SK-N-MC (cell line): ENCODE measurements at regions not wholly inside any gene's neighbourhood (a gene's known extent, or its start where the extent isn't known, plus 50 kb on each side); places are given as distances from the start of the nearest gene placed in this dataset.
"Not testable (repeated sequence)": the region's sequence is repeated elsewhere in the genome, so short reads cannot be mapped to it uniquely, and the experiment has no call there.

Experiments
- EZH2 ChIP-seq: fragments of 200-600 bp; sonication (generic); IDR thresholded peaks from one replicate; pipeline ENCODE4 v1.6.1; 2017; ENCODE audit warnings: antibody characterized with exemption
- POLR2AphosphoS5 ChIP-seq: IDR thresholded peaks from 2 replicates; pipeline ENCODE4 v1.6.1; 2012; ENCODE audit warnings: mild to moderate bottlenecking, low read depth, low read length, borderline replicate concordance

DNA sequence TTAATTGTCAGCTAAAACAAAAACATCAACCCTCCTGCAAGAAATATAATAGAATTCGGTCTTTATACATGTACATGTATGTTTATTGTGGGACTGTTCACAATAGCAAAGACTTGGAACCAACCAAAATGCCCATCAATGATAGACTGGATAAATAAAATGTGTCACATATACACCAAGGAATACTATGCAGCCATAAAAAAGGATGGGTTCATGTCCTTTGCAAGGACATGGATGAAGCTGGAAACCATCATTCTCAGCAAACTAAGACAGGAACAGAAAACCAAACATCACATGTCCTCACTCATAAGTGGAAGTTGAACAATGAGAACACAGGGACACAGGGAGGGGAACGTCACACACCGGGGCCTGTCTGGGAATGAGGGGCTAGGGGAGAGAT lies 109.1 kb upstream of the ADRA1B start:
- TF ChIP-seq POLR2AphosphoS5, EZH2: not testable (repeated sequence)
